Keratinocyte (primary cell): ENCODE measurements at regions not wholly inside any gene's neighbourhood (a gene's known extent, or its start where the extent isn't known, plus 50 kb on each side); places are given as distances from the start of the nearest gene placed in this dataset.

Source experiments
- DNase-seq: peaks from one replicate; pipeline ENCODE4 v3.0.0-alpha.2; 2011; ENCODE audit warnings: low read depth, missing footprints, low spot score
- FAIRE-seq: peaks from 2 replicates; lab custom pipeline; 2011; peaks lifted over from hg19 to GRCh38; lab: Jason Lieb, UNC
- H2AFZ ChIP-seq: 2 replicates; pipeline ENCODE4 v1.6.0; 2012; ENCODE audit warnings: low read length, control low read depth, inconsistent platforms; ENCODE audit not compliant: control insufficient read depth
- H3K27ac ChIP-seq: 2 replicates; pipeline ENCODE4 v1.5.1; 2011; ENCODE audit warnings: low read length; ENCODE audit not compliant: control insufficient read depth, insufficient read depth
- H3K27me3 ChIP-seq: 3 replicates; pipeline ENCODE4 v1.6.0; 2011; ENCODE audit warnings: low read length; ENCODE audit not compliant: control insufficient read depth, insufficient read depth; ENCODE audit errors: extremely low read depth
- H3K36me3 ChIP-seq, 2 experiments: 2 replicates in 1 of 2; 3 replicates in 1 of 2; pipeline ENCODE4 v1.5.1; 2011; ENCODE audit warnings: low read length in 2 of 2, mild to moderate bottlenecking in 1 of 2; ENCODE audit not compliant: control insufficient read depth in 2 of 2, insufficient read depth in 2 of 2; ENCODE audit errors: extremely low read depth in 1 of 2
- H3K4me1 ChIP-seq: 3 replicates; pipeline ENCODE4 v1.5.1; 2011; ENCODE audit warnings: low read length; ENCODE audit not compliant: control insufficient read depth, insufficient read depth; ENCODE audit errors: extremely low read depth
- H3K4me2 ChIP-seq: 3 replicates; pipeline ENCODE4 v1.6.0; 2011; ENCODE audit warnings: low read depth, low read length; ENCODE audit not compliant: control insufficient read depth, insufficient read depth; ENCODE audit errors: extremely low read depth
- H3K4me3 ChIP-seq, 3 experiments: fragments of 200-600 bp in 1 of 3; sonication (generic) in 1 of 3; 2 replicates in 2 of 3; 3 replicates in 1 of 3; pipeline ENCODE4 v1.5.1; 2011 to 2016; ENCODE audit warnings: low read length in 3 of 3, mild to moderate bottlenecking in 3 of 3, control low read depth in 2 of 3, inconsistent platforms in 1 of 3, low read depth in 1 of 3, mixed read lengths in 1 of 3, mixed run types in 1 of 3, moderate library complexity in 1 of 3; ENCODE audit not compliant: control insufficient read depth in 2 of 3, insufficient read depth in 2 of 3; ENCODE audit errors: extremely low read depth in 1 of 3
- H3K79me2 ChIP-seq: 2 replicates; pipeline ENCODE4 v1.6.0; 2012; ENCODE audit warnings: low read length; ENCODE audit not compliant: control insufficient read depth, insufficient read depth
- H3K9ac ChIP-seq: 3 replicates; pipeline ENCODE4 v1.6.0; 2011; ENCODE audit warnings: low read length; ENCODE audit not compliant: control insufficient read depth, insufficient read depth; ENCODE audit errors: extremely low read depth
- H3K9me1 ChIP-seq: 3 replicates; pipeline ENCODE4 v1.6.0; 2011; ENCODE audit warnings: low read length; ENCODE audit not compliant: control insufficient read depth, insufficient read depth; ENCODE audit errors: extremely low read depth
- H3K9me3 ChIP-seq: 2 replicates; pipeline ENCODE4 v1.5.1; 2012; ENCODE audit warnings: low read depth, low read length; ENCODE audit not compliant: control insufficient read depth
- H4K20me1 ChIP-seq: 3 replicates; pipeline ENCODE4 v1.6.0; 2011; ENCODE audit warnings: low read length; ENCODE audit not compliant: control insufficient read depth, insufficient read depth; ENCODE audit errors: extremely low read depth
- CTCF ChIP-seq, 3 experiments: IDR thresholded peaks in 1 of 3; conservative IDR thresholded peaks in 1 of 3; optimal IDR thresholded peaks in 1 of 3; 2 replicates in 2 of 3; 3 replicates in 1 of 3; pipeline versions ENCODE3 to v1.5.1; 2011; ENCODE audit warnings: low read length in 3 of 3, mild to moderate bottlenecking in 3 of 3, moderate library complexity in 2 of 3, control low read depth in 1 of 3, inconsistent platforms in 1 of 3; ENCODE audit not compliant: insufficient read depth in 2 of 3; ENCODE audit errors: extremely low read depth in 1 of 3
- EZH2 ChIP-seq: IDR thresholded peaks from one replicate; pipeline ENCODE4 v1.6.1; 2012; ENCODE audit warnings: inconsistent platforms, mild to moderate bottlenecking, low read length, moderate library complexity
- dilution Hi-C: fragments of 300-500 bp; cut with MboI; formaldehyde crosslinking; loops from one replicate; pipeline ENCODE4 v1.7.0; 2020; ENCODE audit warnings: low sequenced_read_pairs; ENCODE audit not compliant: extremely low pct_ligation_motif_present

GRCh38 chr5:12095808-12096281 lies 191.6 kb upstream of the CTNND2 start:
- DNase-seq (no peak), FAIRE-seq (no peak)
- Histone ChIP-seq H3K4me3 (no peak overlapping the region), H3K36me3 (no peaks in the 10 kb centered on the region), H4K20me1 (no peaks in the 10 kb centered on the region), H3K9me3 (peaks cover 2% of the 10 kb centered on the region), H3K4me1 (no peaks in the 10 kb centered on the region), H3K9ac (no peak overlapping the region), H3K4me2 (no peak overlapping the region), H3K9me1 (no peaks in the 10 kb centered on the region), H3K79me2 (no peaks in the 10 kb centered on the region), H2AFZ (no peak overlapping the region), H3K27me3 (no peaks in the 10 kb centered on the region), H3K27ac (no peak overlapping the region)
- dilution Hi-C loops, result no loop called here
- TF ChIP-seq EZH2 (no peak), CTCF (optimal IDR thresholded peaks at IDR 0.05 in 1 of 3, IDR thresholded peaks at IDR 0.05 in 1 of 3, conservative IDR thresholded peaks at IDR 0.05 in 1 of 3; ENCODE audit: extremely low read depth in 1 of 3, insufficient read depth in 2 of 3, low read length in 3 of 3) (no peak)

- DNase-seq (no peak), FAIRE-seq (no peak)
- TF ChIP-seq EZH2, result no peak
- no peak for TF ChIP-seq CTCF (optimal IDR thresholded peaks at IDR 0.05 in 1 of 3, IDR thresholded peaks at IDR 0.05 in 1 of 3, conservative IDR thresholded peaks at IDR 0.05 in 1 of 3; ENCODE audit: extremely low read depth in 1 of 3, insufficient read depth in 2 of 3, low read length in 3 of 3)
- Histone ChIP-seq H3K79me2 (no peaks in the 10 kb centered on the region), H3K9ac (no peak overlapping the region), H3K27me3 (no peaks in the 10 kb centered on the region), H4K20me1 (no peaks in the 10 kb centered on the region), H3K36me3 (no peaks in the 10 kb centered on the region), H2AFZ (no peak overlapping the region), H3K4me2 (no peak overlapping the region), H3K27ac (no peak overlapping the region), H3K4me1 (no peaks in the 10 kb centered on the region), H3K9me3 (peaks cover 2% of the 10 kb centered on the region), H3K9me1 (no peaks in the 10 kb centered on the region), H3K4me3 (no peak overlapping the region)
- dilution Hi-C loops, result no loop called here
Measured at GRCh38 chr5:12093586-12093985, 189.3 kb upstream of the CTNND2 start.
